ENCODE measurements at regions not wholly inside any gene's neighbourhood (a gene's known extent, or its start where the extent isn't known, plus 50 kb on each side); places are given as distances from the start of the nearest gene placed in this dataset.

- no peak for TF ChIP-seq CTCF (IDR thresholded peaks at IDR 0.05)
- TF ChIP-seq POLR2A (IDR thresholded peaks at IDR 0.05), result no peak
- TF ChIP-seq POLR2AphosphoS5 (IDR thresholded peaks at IDR 0.05), result no peak
Measured at GRCh38 chr5:19099195-19099594, 888.8 kb downstream of the CDH18 start.
